Stomach (tissue), 4 donors: ENCODE measurements at regions not wholly inside any gene's neighbourhood (a gene's known extent, or its start where the extent isn't known, plus 50 kb on each side); places are given as distances from the start of the nearest gene placed in this dataset.

Source experiments
- CTCF ChIP-seq, 7 experiments: fragments of 450-650 bp in 4 of 7; fragments of 200-600 bp in 3 of 7; sonication (generic) in 3 of 7; IDR thresholded peaks; one replicate each; pipeline ENCODE4 v1.5.1; 2016 to 2019; ENCODE audit warnings: antibody characterized with exemption in 7 of 7, control low read depth in 2 of 7, mild to moderate bottlenecking in 1 of 7
- EP300 ChIP-seq: sonication (generic); formaldehyde crosslinking; IDR thresholded peaks from one replicate; pipeline ENCODE4 v1.6.1; 2017; ENCODE audit warnings: antibody characterized with exemption
- POLR2A ChIP-seq, 4 donors: fragments of 450-650 bp; IDR thresholded peaks; one replicate each; pipeline ENCODE4 v1.6.1; 2016; ENCODE audit warnings: antibody characterized with exemption in 4 of 4, control low read depth in 2 of 4, mild to moderate bottlenecking in 1 of 4, moderate library complexity in 1 of 4
- POLR2AphosphoS5 ChIP-seq, 3 donors: sonication (generic); formaldehyde crosslinking; IDR thresholded peaks; one replicate each; pipeline ENCODE4 v1.6.1; 2016; ENCODE audit warnings: antibody characterized with exemption in 3 of 3

- TF ChIP-seq CTCF (IDR thresholded peaks at IDR 0.05) (no peak), POLR2AphosphoS5 (IDR thresholded peaks at IDR 0.05) (no peak), EP300 (no peak), POLR2A (IDR thresholded peaks at IDR 0.05) (no peak)
Measured at GRCh38 chr9:38255599-38255998, 136.9 kb upstream of the ALDH1B1 start.
